D341Med (cell line): ENCODE measurements at regions not wholly inside any gene's neighbourhood (a gene's known extent, or its start where the extent isn't known, plus 50 kb on each side); places are given as distances from the start of the nearest gene placed in this dataset.

Experiments used
- DNase-seq: peaks from one replicate; pipeline ENCODE4 v3.0.0; 2012; ENCODE audit warnings: low spot score

DNA sequence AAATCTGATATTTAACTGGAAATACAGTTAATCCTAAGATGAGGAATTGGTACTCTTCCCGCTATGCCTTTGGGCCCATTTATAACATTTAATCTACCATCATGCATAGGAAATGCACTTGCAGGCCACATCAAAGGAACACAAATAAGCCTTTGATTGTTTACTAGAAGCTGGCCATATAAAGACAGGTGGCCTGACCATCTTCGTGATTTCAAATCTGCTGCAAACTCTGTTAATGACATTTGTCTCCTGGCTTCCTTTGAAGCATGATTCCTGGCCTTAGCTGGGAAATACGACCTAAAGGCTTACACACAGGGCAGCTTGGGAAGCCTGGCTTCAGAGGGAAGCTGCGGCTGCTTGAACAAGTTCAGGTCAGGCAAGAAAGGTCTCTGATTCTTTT lies 552.1 kb downstream of the CDH26 start:
- DNase-seq, result no peak

- DNase-seq, result no peak
Measured at GRCh38 chr20:60512443-60512842, 554.2 kb downstream of the CDH26 start.

GRCh38 chr20:60513141-60513540 lies 554.9 kb downstream of the CDH26 start:
- no peak for DNase-seq

- no peak for DNase-seq
Measured at GRCh38 chr20:60516442-60516841, 558.2 kb downstream of the CDH26 start.

GRCh38 chr20:60518022-60518421 lies 559.8 kb downstream of the CDH26 start:
- no peak for DNase-seq

GRCh38 chr20:60525397-60525796 lies 567.2 kb downstream of the CDH26 start:
- no peak for DNase-seq

GRCh38 chr20:60527656-60528055 lies 569.4 kb downstream of the CDH26 start:
- no peak for DNase-seq

DNA sequence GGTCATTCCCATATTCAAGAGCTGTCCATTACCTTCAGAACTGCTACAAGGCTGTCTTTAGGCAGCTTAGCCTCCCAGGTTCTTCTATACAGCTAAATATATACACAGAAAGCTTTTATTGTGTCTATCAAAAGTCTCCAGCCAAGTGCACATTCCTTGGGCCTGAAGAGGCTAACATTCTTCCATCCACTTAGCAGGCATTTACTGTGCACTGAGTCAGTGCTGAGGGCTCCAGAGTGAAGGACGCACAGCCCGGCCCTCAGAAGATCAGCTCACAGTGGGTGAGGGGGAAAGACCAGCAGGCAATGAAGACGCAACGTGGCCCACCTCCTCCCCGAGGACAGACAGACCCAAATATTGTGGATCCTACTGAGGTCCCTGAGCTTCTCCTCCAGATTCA lies 569.9 kb downstream of the CDH26 start:
- no peak for DNase-seq

- DNase-seq, result no peak
Measured at GRCh38 chr20:60529149-60529548, 570.9 kb downstream of the CDH26 start.

DNA sequence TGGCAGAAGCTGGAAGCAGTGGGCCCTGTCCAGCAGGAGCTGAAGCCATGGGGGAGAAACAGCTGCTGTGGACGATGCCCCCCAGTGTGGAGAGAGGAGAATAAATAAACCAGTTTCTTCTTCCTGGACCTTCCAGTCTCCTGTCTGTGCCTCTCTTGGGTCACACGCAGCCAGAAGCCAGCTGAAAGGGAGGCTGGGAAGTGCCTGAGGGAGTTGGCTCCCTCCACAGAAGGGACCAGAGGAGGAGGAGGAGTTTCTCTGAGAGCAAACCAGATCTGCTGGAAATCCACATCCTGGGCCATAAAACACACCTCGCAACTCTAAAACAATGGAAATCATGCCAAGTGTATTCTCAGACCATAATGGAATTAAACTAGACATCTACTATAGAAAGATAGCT lies 577.0 kb downstream of the CDH26 start:
- no peak for DNase-seq

DNA sequence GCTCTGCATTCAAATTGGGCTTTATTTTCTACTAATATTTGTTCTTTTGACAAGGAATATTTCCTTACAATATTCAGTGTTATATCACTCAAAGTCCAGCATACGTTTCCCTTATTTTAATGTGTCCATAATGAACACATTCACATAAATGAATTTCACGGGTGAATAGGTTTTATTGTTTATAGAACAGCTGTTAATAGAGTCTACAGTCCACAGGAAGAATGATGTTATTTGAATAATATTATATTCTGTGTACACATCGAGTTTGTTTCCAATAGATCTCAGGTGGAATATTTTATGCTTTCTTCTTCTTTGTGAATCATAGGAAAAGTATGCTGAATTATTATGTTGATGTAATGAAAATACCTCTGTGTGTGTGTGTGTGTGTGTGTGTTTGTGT lies 582.4 kb downstream of the CDH26 start:
- no peak for DNase-seq

DNA sequence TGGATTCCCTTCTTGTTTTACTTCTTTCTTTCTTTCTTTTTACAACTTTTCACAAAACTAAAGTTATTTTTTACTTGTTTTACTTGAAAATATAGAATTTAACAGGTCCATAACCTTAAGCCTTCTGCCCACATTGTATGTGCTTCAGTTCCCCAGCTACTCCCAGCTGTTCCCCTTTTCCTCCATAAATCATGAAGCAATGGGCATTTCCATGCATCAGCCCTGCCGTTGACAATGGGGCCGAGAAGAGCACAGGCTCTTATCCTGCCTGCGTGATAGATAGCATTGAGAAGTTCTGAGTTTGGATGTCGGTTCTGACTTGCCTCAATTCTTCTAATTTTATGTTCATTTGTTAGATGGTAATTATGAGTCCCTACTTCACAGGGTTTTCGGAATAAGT lies 583.8 kb downstream of the CDH26 start:
- no peak for DNase-seq

GRCh38 chr20:60543598-60543997 lies 585.4 kb downstream of the CDH26 start:
- DNase-seq, result no peak

DNA sequence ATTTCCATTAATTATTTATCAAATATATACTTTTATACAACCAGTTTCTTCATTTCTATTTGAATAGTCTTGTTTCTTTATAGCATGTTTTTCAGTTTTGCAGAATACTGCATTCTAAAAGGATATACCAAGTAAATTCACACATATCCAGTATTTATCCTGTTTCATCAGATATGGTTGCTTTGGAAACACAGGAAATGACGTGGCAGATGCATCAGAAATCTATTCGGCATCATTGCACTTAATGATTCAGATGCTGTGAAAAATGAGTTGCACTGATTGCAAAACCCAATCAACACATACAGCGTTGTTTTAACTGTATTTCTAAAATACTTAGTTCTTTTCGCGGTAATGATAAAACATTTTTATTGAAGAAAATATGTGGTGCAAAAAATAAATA lies 594.9 kb downstream of the CDH26 start:
- no peak for DNase-seq

DNA sequence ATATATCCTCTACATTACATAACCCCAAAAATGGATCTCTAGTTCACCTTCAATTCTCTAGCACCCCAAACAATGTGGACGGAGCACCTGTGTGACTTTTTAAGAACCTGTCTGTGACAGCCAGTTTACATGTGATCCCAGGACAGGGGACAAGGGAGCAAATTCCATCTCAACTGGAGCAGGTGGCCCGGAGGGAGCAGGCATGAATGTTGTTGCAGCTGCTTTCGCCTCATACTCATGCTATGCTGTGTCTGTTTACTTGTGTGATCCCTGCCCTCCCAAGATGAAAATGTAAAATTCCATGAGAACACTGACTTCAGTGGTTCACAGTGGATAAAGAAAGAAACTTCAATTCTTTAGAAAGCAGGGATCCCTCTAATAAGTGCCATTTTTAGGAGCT lies 600.3 kb downstream of the CDH26 start:
- no peak for DNase-seq

- no peak for DNase-seq
Measured at GRCh38 chr20:60559462-60559861, 601.2 kb downstream of the CDH26 start.

- no peak for DNase-seq
Measured at GRCh38 chr20:60561052-60561451, 602.8 kb downstream of the CDH26 start.

DNA sequence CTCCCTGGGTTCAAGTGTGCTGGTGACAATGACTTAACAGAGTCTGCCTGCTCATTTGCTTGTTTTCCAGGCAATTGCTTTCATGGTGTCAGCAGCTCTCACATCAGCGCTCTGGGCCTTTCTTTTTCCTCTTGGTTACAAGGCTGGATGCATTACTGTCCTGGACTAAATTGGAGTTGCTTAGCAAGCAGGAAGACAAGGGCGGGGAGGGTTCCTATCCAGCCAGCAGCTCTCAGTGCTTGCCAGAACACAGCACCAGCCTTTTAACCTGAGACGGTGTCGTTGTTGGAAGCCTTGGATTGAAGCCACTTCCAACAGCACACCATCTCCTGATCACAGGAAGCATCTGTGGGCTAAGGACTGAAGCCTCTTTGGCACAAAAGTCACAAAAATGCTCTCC lies 606.9 kb downstream of the CDH26 start:
- no peak for DNase-seq

- no peak for DNase-seq
Measured at GRCh38 chr20:60565551-60565950, 607.3 kb downstream of the CDH26 start.

GRCh38 chr20:60569116-60569515 lies 610.9 kb downstream of the CDH26 start:
- no peak for DNase-seq

DNA sequence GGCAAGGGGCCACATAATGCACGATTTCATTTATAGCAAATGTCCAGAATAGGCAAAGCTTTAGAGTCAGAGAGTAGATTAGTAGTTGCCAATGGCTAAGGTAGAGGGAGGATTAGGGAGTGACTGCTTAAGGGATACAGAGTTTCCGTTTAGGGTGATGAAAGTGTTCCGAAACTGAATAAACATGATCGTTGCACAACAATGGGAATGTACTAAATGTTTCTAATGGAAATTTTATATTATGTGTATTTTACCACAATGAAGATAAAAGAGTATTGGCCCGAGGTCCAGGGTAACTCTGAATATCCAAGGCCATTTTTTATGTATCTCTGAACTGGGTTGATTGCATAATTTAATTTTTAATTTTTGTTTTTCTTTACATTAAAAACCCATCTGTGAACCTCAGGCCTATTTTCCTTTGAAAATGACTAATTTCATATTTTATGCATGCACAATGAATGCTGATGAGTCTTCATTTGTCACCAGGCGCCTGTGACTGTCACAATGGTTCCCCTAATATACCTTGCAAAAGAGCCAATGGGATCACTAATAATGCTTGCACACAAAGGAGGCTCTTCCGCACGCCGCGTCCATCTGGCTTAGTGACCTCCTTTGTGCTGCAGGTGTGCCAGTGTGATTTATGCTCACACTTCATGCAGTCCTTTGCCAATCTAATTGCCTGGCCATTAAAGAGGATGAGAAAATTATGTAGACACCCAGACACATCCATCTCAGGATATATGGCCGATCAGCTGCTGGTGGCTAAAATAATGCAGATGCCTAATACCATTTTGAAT lies 612.5 kb downstream of the CDH26 start:
- no peak for DNase-seq

DNA sequence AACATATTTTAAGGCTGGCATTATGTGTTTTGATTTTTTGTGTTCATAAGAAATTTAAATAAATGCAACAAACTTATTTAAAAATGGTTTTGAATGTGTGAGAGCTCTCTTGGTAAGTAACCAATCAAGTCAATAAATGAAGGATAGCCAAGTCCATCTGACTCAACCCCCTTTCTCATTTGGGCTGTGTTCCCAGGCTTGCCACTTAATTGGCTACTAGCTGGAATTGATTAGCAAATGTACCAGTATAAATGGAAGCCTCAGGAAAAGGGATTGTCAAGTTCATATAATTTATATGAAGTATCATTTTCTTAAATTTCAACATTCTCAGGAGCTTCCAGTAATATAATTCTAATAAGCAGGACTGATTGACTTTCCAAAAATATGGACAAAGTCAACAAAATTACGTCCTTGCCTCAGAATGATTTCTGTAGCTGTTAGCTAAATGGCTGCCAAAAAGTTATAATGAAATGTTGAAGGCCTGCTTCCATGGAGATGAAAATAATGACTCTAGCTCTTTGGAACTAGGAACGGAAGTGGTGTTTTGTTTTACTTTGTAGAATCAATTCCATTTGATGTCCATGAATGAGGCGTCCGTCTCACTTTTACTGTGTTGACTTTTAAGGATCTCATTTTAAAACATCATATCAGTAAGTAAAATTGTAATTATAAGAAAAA lies 614.9 kb downstream of the CDH26 start:
- no peak for DNase-seq

DNA sequence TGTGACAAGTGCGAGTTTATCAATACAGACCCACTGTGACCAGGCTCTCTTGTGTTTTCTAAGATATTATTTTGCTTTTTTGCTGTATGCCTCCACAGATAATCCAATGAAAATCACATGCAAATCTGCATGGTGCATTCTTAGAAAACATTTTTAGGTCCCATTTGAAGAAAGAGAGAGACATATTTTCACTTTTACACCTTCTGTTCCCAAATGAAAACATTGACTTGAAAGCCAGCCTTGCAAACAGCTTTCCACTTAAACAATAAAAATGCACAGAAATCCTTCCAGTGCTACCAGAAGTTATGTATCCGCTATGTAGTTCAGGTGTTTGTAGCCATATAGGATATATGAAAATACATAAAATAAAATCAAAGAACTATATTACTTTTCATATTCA lies 618.0 kb downstream of the CDH26 start:
- no peak for DNase-seq
